ENCODE measurements at regions not wholly inside any gene's neighbourhood (a gene's known extent, or its start where the extent isn't known, plus 50 kb on each side); places are given as distances from the start of the nearest gene placed in this dataset. TPM values are rescaled to one million over a fixed set of nuclear protein-coding genes. Genes with fewer than 3 reads are reported as not detected.
"Not testable (repeated sequence)": the region's sequence is repeated elsewhere in the genome, so short reads cannot be mapped to it uniquely, and the experiment has no call there.

DNA sequence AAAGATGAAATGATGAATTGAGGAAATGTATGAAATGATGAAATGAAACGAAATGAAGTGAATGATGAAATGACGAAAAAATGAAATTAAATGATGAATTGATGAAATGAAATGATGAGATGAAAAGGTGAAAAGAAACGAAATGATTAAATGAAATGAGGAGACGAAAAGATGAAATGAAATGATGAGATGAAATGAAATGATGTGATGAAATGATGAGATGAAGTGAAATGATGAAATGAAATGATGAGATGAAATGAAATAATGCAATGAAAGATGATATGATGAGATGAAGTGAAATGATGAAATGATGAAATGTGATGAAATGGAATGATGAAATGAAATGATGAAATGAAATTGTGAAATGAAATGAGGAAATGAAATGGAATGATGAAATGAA is 469.7 kb downstream of the FAM72C start:
- 30% methylated on average over 4 of the region's 4 CpGs for WGBS, 2 experiments (ENCODE audit: low coverage in 1 of 2, low lambda C conversion rate in 2 of 2, missing lambda C conversion rate in 2 of 2)
- H3K4me2 ChIP-seq (ENCODE audit: unreplicated experiment); H3K9me3 ChIP-seq (ENCODE audit: low read depth); H3K27me3 ChIP-seq (replicated peaks; ENCODE audit: insufficient read depth); H3K4me3 ChIP-seq; H3K79me2 ChIP-seq (ENCODE audit: insufficient read depth); H4K20me1 ChIP-seq (ENCODE audit: insufficient read depth); in situ Hi-C loops (cut with MboI); H3K9ac ChIP-seq; H3F3A ChIP-seq (ENCODE audit: insufficient read depth); H3K4me1 ChIP-seq (ENCODE audit: insufficient read depth); H3K27ac ChIP-seq; H2AFZ ChIP-seq; H3K36me3 ChIP-seq (ENCODE audit: low read depth); H3K9me2 ChIP-seq (ENCODE audit: insufficient read depth); DNase-seq: not testable (repeated sequence)

DNA sequence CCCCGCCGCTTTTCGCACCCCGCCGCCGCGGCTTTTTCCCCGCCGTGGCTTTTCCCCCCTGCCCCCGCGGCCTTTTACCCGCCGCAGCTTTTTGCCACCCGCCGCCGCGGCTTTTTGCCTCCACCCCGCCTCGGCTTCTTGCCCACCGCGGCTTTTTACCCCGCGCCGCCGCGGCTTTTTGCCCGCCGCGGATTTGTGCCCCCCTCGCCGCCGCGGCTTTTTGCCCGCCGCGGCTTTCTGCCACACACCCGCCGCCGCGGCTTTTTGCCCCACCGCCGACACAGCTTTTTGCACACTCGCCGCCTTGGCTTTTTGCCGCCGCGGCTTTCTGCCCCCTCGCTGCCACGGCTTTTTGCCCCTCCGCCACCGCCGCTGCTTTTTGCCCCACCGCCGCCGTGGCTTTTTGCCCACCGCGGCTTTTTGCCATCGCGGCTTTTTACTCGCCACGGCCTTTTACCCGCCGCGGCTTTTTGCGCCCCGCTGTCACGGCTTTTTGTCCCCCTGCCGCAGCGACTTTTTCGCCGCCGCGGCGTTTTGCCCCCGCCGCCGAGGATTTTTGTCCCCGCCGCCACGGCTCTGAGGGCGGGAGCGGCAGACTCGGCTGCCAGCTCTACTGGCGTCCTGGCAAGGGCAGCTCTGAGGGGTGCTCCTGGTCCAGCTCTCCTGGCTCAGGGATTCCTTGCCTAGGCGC is 473.6 kb downstream of the FAM72C start:
- H3K79me2 ChIP-seq (ENCODE audit: insufficient read depth); in situ Hi-C loops (cut with MboI); H3K9me3 ChIP-seq (ENCODE audit: low read depth); H2AFZ ChIP-seq; H3K4me1 ChIP-seq (ENCODE audit: insufficient read depth); H4K20me1 ChIP-seq (ENCODE audit: insufficient read depth); DNase-seq; H3K36me3 ChIP-seq (ENCODE audit: low read depth); H3K9me2 ChIP-seq (ENCODE audit: insufficient read depth); H3F3A ChIP-seq (ENCODE audit: insufficient read depth); H3K27me3 ChIP-seq (replicated peaks; ENCODE audit: insufficient read depth); H3K27ac ChIP-seq; H3K9ac ChIP-seq: not testable (repeated sequence)
- H3K4me3 ChIP-seq, result peak overlapping the region; percentile 35; the same call in 1 of the 2 replicates
- 3 to 4% methylated on average over 9 to 51 of the region's 85 CpGs for WGBS, 2 experiments (ENCODE audit: low coverage in 1 of 2, low lambda C conversion rate in 2 of 2, missing lambda C conversion rate in 2 of 2)
- H3K4me2 ChIP-seq (ENCODE audit: unreplicated experiment), result peak overlapping the region; percentile 28

DNA sequence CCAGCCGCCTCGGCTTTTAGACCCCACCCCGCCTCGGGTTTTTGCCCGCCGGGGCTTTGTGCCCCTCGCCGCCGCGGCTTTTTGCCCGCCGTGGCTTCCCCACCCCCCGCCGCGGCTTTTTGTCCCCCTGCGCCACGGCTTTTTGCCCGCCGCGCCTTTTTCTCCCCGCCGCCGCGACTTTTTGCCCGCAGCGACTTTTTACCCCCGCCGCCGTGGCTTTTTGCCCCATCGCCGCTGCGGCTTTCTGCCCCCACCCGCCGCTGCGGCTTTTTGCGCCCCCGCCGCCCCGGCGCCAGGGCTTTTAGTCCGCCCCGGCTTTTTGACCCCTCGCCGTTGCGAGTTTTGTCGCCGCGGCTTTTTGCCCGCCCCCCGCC is 474.4 kb downstream of the FAM72C start:
- peak; percentile 2 for DNase-seq
- H3K36me3 ChIP-seq (ENCODE audit: low read depth), result no peaks in the 10 kb centered on the region
- H3K9ac ChIP-seq, result no peak overlapping the region
- H3K27me3 ChIP-seq (replicated peaks; ENCODE audit: insufficient read depth), result no peaks in the 10 kb centered on the region; the same call in 1 of the 2 replicates
- no peak overlapping the region for H3K4me3 ChIP-seq
- H2AFZ ChIP-seq, result no peak overlapping the region
- no peak overlapping the region for H3K4me2 ChIP-seq (ENCODE audit: unreplicated experiment)
- 0 to 15% methylated on average over 13 to 50 of the region's 50 CpGs for WGBS, 2 experiments (ENCODE audit: low coverage in 1 of 2, low lambda C conversion rate in 2 of 2, missing lambda C conversion rate in 2 of 2)
- H3K9me2 ChIP-seq (ENCODE audit: insufficient read depth), result no peaks in the 10 kb centered on the region
- in situ Hi-C loops (cut with MboI), result no loop called here
- H4K20me1 ChIP-seq (ENCODE audit: insufficient read depth), result no peaks in the 10 kb centered on the region
- no peaks in the 10 kb centered on the region for H3K79me2 ChIP-seq (ENCODE audit: insufficient read depth)
- H3F3A ChIP-seq (ENCODE audit: insufficient read depth), result no peaks in the 10 kb centered on the region
- peak; percentile 56 for TF ChIP-seq EZH2 (IDR thresholded peaks at IDR 0.05; ENCODE audit: insufficient read depth, poor library complexity, severe bottlenecking)
- TF ChIP-seq EZH2phosphoT487 (IDR thresholded peaks at IDR 0.05; ENCODE audit: insufficient read depth, low read depth), result peak; percentile 59; the same call in 1 of the 2 replicates
- H3K27ac ChIP-seq, result no peak overlapping the region
- no peaks in the 10 kb centered on the region for H3K4me1 ChIP-seq (ENCODE audit: insufficient read depth)
- no peaks in the 10 kb centered on the region for H3K9me3 ChIP-seq (ENCODE audit: low read depth)

DNA sequence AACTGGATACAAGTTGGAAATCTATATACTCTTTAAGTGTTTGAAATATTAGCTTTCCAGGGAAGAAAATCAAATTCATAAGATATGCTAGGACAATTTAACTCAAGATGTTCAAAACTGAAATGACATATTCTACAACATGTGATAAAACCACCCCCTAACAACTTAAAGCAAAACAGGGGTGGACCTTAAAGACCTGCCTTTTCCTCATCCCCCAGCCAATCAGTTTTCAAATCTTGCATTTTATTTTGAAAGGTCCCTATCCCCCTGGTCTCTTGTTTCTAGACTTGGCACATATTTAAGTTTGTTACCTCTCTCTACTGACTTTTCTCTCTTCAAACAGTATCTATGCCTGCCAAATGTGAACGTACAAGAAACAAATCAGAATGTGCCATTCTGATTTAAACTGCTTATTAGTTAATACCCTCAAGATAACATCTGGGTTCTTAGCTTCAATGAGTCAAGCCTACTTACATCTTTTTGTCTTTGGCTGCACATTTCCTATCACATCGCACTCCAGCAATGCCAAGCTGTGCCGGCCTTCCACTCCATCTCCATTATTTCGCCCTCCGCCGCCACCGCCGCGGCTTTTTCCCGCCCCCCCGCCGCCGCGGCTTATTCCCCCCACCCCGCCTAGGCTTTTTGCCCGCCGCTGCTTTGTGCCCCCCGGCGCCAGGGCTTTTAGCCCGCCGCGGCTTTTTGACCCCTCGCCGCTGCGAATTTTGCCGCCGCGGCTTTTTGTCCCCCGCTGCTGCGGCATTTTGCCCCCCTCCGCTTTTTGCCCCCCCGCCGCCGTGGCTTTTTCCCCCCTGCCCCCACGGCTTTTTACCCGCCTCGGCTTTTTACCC is 475.0 kb downstream of the FAM72C start:
- H3K4me2 ChIP-seq (ENCODE audit: unreplicated experiment); H3K9me3 ChIP-seq (ENCODE audit: low read depth); H3K36me3 ChIP-seq (ENCODE audit: low read depth); H4K20me1 ChIP-seq (ENCODE audit: insufficient read depth); H3K79me2 ChIP-seq (ENCODE audit: insufficient read depth); H3K9me2 ChIP-seq (ENCODE audit: insufficient read depth); H3F3A ChIP-seq (ENCODE audit: insufficient read depth); H3K4me1 ChIP-seq (ENCODE audit: insufficient read depth); H2AFZ ChIP-seq; H3K9ac ChIP-seq; H3K4me3 ChIP-seq; DNase-seq; H3K27ac ChIP-seq; H3K27me3 ChIP-seq (replicated peaks; ENCODE audit: insufficient read depth); in situ Hi-C loops (cut with MboI): not testable (repeated sequence)
- peak; percentile 77 for TF ChIP-seq EZH2 (IDR thresholded peaks at IDR 0.05; ENCODE audit: insufficient read depth, poor library complexity, severe bottlenecking)
- TF ChIP-seq EZH2phosphoT487 (IDR thresholded peaks at IDR 0.05; ENCODE audit: insufficient read depth, low read depth), result 0 out of 2 replicates have a peak, but pooled peaks have one; percentile 51
- 7 to 33% methylated on average over 1 to 20 of the region's 37 CpGs for WGBS, 2 experiments (ENCODE audit: low coverage in 1 of 2, low lambda C conversion rate in 2 of 2, missing lambda C conversion rate in 2 of 2)

Small RNAs in the stretch of these regions (small RNA-seq; reads per million reads assigned to genes)
- gene AC239800.3 (ENCODE audit: low read depth, low replicate concordance), result not detected
- gene HIST2H3PS2 (ENCODE audit: low read depth, low replicate concordance), result not detected
- gene RNU1-114P (ENCODE audit: low read depth, low replicate concordance), result not detected
- not detected for gene RNU1-143P (ENCODE audit: low read depth, low replicate concordance)
- gene RNU1-92P (ENCODE audit: low read depth, low replicate concordance), result not detected
- 0.99 reads per million, percentile 42 among the genes with 10 or more reads in this experiment for gene RNVU1-17 (ENCODE audit: low read depth, low replicate concordance)
- not detected for gene RNVU1-18 (ENCODE audit: low read depth, low replicate concordance)

Measured in GM23248 (cell line).